HAP-1 (cell line): ENCODE measurements at regions not wholly inside any gene's neighbourhood (a gene's known extent, or its start where the extent isn't known, plus 50 kb on each side); places are given as distances from the start of the nearest gene placed in this dataset.

ENCODE experiments used
- DNase-seq, 2 experiments: peaks; one replicate each; pipeline ENCODE4 v3.0.0-alpha.2; 2016 to 2020; ENCODE audit warnings: low spot score in 2 of 2
- H3K27me3 ChIP-seq: fragments of 250-450 bp; sonication (Bioruptor Pico); 2 replicates; pipeline ENCODE4 v1.5.1; 2020; ENCODE audit warnings: low read depth, mild to moderate bottlenecking, moderate library complexity
- H3K36me3 ChIP-seq: fragments of 250-450 bp; sonication (Bioruptor Pico); replicated peaks from 2 replicates; pipeline ENCODE4 v1.5.1; 2020; ENCODE audit warnings: mild to moderate bottlenecking
- H3K4me1 ChIP-seq: fragments of 250-450 bp; sonication (Bioruptor Pico); 2 replicates; pipeline ENCODE4 v1.5.1; 2020; ENCODE audit warnings: mild to moderate bottlenecking
- H3K4me3 ChIP-seq: fragments of 250-450 bp; sonication (Bioruptor Pico); 2 replicates; pipeline ENCODE4 v1.5.1; 2020; ENCODE audit warnings: mild to moderate bottlenecking, moderate library complexity
- H3K9me3 ChIP-seq: fragments of 250-450 bp; sonication (Bioruptor Pico); 2 replicates; pipeline ENCODE4 v1.5.1; 2020; ENCODE audit warnings: mild to moderate bottlenecking, moderate library complexity
- in situ Hi-C: fragments of 300-500 bp; cut with MboI; formaldehyde crosslinking; loops from 3 replicates; pipeline ENCODE4 v1.14.3; 2020; ENCODE audit warnings: low sequenced_read_pairs, inconsistent platforms, mixed read lengths

DNA sequence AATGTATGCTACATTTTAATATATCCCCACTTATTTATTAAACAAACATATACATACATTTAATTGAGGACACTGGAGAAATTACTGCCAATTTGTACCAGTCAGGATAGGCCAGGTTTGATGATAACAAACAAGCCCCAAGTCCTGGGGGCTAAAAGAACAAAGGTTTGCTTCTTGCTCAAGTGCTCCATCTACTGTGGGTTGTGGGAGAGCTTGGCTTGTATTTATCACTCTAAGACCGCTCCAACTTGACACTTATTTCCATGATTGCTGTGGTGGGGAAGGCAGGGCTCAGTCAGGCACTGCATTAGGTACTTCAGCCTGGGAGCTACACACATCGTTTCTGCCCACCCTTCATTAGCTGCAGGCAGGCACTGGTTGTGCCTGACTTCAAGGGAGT lies 136.6 kb upstream of the ZNF32 start:
- H3K4me1 ChIP-seq: no peaks in the 10 kb centered on the region
- no peaks in the 10 kb centered on the region for H3K36me3 ChIP-seq
- no peaks in the 10 kb centered on the region for H3K27me3 ChIP-seq
- DNase-seq: no peak
- H3K9me3 ChIP-seq: no peaks in the 10 kb centered on the region
- no peak overlapping the region for H3K4me3 ChIP-seq
- in situ Hi-C loops: no loop called here

DNA sequence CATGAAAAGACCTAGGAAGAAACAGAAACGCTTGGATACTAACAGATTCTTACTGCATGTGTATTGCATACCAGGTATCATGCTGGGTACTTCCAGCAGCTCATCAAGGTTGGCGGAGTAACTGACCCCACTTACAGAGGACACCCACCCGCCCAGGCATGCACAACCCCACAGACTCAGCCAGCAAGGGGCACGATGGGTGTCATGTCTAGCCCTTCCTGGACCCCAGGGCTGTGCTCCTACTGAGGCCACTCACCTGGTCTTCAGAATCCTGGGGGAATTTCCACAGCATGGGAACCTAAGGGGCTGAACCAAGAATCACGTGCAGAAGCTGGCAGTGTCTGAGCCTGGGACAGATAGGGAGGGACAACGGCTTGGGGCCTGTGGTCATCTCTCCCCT lies 134.1 kb upstream of the ZNF32 start:
- Histone ChIP-seq H3K27me3 (no peaks in the 10 kb centered on the region), H3K36me3 (no peaks in the 10 kb centered on the region), H3K4me1 (no peaks in the 10 kb centered on the region), H3K4me3 (no peak overlapping the region), H3K9me3 (no peaks in the 10 kb centered on the region)
- in situ Hi-C loops: no loop called here
- no peak for DNase-seq

DNA sequence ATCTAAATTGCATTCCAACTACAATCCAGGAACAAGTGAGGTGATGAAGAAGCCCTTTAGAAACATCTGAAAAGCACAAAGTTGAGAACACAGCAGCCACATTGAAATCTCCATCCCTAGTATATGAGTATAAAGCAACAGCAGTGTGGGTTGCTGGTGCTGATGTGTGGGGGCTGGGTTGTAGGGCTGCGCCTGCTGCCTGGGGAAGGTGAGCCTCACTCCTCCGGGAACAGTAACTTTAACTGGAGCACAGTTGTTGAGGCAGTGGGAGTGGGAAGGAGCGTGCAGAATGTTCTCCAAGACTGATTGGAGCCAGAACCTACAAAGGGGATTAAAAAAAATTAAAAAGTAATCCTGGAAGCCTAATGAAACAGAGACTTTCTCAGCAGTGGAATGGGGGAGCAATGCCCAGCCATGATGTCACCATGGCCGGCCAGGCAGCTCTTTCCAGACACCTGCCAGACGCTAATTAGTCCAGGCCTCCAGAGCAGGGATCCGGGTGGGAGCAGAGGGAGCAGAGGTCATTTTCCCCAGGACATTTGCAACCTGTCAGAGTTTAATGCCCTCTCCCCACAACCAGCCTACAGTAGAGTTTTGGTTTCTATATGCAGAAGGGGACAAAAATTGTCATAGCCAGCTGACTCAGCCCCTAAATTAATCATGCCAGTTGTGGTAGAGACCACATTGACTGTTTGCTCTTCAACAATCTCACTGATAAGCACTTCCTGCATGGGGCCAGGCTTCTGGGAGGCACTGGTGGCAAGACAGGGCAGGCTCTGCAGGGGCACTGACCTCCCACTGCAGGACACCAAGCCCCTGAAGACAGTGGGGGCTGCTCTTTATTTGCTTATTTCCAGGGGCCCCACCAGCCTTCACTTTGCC lies 133.0 kb upstream of the ZNF32 start:
- H3K4me1 ChIP-seq: no peaks in the 10 kb centered on the region
- no peaks in the 10 kb centered on the region for H3K9me3 ChIP-seq
- in situ Hi-C loops: no loop called here
- H3K27me3 ChIP-seq: no peaks in the 10 kb centered on the region
- no peak overlapping the region for H3K4me3 ChIP-seq
- no peaks in the 10 kb centered on the region for H3K36me3 ChIP-seq
- DNase-seq: no peak

DNA sequence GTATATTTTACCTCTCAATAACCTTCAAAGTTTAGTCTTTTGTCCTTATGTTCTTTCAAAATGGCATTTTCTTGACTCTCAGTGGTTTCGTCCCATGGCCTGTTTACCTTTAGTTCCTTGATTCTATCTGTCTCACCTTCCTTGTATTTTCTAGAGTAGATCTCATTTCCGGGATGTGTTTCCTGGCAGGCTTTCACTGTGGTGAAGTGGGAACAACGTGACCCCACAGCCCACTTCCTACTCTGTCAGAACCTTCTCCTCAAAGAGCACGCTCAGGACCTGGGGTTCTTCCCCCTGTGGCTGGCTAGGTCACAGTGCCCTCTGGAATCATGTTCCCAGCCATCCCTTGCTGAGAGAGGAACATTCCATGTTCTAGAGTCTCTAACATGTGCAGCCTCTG lies 129.9 kb upstream of the ZNF32 start:
- H3K4me3 ChIP-seq: no peak overlapping the region
- H3K36me3 ChIP-seq: no peaks in the 10 kb centered on the region
- H3K27me3 ChIP-seq: no peaks in the 10 kb centered on the region
- in situ Hi-C loops: no loop called here
- no peaks in the 10 kb centered on the region for H3K4me1 ChIP-seq
- H3K9me3 ChIP-seq: no peaks in the 10 kb centered on the region
- DNase-seq: no peak

DNA sequence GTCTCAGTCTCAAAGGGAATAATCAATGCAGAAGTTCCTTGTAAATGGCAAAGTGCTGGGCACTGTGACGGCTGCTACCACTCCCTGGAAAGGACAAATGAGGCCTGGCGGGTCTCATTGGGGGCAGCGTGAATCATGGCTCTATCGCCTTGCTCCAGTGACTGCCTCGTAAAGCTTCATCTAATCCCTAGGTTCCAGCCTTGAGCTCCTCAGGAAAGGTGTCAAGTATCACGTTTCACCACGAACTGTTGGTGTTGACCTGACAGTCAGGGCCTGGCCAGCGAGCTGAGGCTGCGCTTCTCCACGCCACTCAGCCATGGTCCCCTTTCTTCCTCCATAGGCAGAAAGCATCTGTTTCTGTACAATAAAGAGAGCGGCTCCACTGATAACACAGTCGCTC lies 126.7 kb upstream of the ZNF32 start:
- in situ Hi-C loops: no loop called here
- no peak for DNase-seq

DNA sequence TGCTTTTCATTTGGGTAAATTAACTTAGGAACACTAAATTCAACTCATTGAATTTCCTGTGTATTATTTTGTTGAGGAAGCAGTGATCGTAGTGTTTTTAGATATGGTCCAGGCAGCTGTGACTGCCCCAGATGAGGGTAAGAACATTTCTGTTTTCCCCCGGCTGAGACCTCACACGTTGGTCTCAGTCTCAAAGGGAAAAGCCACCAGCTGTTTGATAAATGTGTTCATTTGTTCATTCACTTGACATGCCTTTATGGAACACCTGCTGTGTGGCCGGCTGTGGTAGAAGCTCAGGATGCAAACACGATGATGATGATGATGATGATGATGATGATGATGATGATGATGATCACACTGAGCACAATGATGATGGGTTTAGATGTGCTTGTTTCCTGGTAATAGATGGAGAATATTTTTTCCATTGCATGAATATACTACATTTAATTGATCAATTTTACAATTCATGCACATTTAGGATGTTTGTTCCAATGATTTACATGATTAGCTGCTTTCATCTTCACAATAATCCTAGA lies 125.6 kb upstream of the ZNF32 start:
- in situ Hi-C loops: no loop called here
- no peak overlapping the region for H3K4me3 ChIP-seq
- no peaks in the 10 kb centered on the region for H3K36me3 ChIP-seq
- no peaks in the 10 kb centered on the region for H3K27me3 ChIP-seq
- no peaks in the 10 kb centered on the region for H3K4me1 ChIP-seq
- no peaks in the 10 kb centered on the region for H3K9me3 ChIP-seq
- no peak for DNase-seq

More for the DNA sequence above, 126.7 kb upstream of the ZNF32 start:
- H3K4me1 ChIP-seq: no peaks in the 10 kb centered on the region
- no peaks in the 10 kb centered on the region for H3K36me3 ChIP-seq
- no peak overlapping the region for H3K4me3 ChIP-seq
- no peaks in the 10 kb centered on the region for H3K9me3 ChIP-seq
- H3K27me3 ChIP-seq: no peaks in the 10 kb centered on the region

DNA sequence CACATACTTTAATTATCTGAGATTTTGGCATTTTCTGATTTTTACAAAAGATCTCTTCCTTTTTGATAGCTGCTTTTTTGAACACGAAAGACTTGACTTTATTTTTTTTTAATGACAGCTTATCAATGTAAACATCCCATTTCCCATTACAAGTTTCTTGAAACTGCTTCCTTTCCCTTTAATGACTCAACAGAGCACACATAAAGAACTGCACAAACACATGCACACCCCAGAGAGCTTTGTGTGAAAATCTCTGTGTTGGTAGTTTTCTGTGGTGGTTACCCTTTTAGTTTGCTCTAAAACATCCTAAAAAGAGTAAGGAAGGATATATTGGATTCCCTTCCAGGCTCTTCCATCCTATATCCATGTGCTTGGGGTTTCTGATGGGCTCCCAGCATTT lies 125.1 kb upstream of the ZNF32 start:
- Histone ChIP-seq H3K36me3 (no peaks in the 10 kb centered on the region), H3K4me3 (no peak overlapping the region), H3K9me3 (no peaks in the 10 kb centered on the region), H3K4me1 (no peaks in the 10 kb centered on the region), H3K27me3 (no peaks in the 10 kb centered on the region)
- DNase-seq: no peak
- in situ Hi-C loops: no loop called here

DNA sequence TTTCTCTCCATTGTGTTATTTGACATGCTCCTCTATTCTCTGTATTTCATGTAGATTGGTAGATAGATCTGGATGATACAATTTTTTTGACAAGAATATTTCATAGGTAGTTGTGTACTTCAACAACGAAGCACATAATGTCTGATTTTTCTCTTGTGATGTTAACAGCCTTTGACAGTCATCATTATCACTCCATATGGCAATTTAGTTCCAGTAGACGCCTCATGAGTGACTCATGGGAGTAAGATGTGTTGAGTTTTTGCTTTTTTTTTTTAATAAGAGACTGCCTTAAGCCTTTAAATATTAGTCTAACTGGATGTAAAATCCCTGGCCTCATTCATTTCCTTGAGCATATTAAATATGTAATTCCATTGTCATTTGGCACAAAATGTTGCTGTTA lies 123.5 kb upstream of the ZNF32 start:
- in situ Hi-C loops: no loop called here
- no peaks in the 10 kb centered on the region for H3K9me3 ChIP-seq
- no peaks in the 10 kb centered on the region for H3K27me3 ChIP-seq
- no peaks in the 10 kb centered on the region for H3K36me3 ChIP-seq
- no peak overlapping the region for H3K4me3 ChIP-seq
- no peaks in the 10 kb centered on the region for H3K4me1 ChIP-seq
- no peak for DNase-seq

DNA sequence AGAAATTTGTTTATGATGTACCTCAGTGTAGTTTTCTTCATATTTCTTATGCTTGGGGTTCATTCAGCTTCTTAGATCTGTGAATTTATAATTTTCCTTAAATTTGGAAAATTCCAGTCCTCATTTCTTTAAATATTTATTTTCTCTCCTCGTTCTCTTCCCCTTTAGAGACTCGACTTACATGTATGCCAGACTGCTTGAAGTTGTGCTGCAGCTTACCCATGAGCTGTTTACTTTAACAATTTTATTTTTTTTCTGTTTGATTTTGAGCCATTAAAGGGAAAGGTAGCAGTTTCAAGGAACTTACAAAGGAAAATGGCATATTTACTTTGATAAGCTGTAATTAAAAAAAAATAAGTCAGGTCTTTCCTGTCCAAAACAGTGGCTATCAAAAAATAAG lies 123.0 kb upstream of the ZNF32 start:
- Histone ChIP-seq H3K36me3 (no peaks in the 10 kb centered on the region), H3K4me1 (no peaks in the 10 kb centered on the region), H3K4me3 (no peak overlapping the region), H3K27me3 (no peaks in the 10 kb centered on the region), H3K9me3 (no peaks in the 10 kb centered on the region)
- DNase-seq: no peak
- in situ Hi-C loops: no loop called here

DNA sequence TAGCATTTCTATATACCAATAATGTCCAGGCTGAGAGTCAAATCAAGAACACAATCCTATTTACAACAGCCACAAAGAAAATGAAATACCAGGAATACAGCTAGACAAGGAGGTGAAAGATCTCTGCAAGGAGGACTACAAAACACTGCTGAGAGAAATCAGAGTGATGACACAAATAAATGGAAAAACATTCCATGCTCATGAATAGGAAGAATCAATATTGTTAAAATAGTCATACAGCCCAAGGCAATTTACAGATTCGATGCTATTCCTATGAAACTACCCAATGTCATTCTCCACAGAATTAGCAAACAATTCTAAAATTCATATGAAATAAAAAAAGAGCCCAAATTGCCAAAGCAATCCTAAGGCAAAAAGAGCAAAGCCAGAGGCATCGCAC lies 116.8 kb upstream of the ZNF32 start:
- Histone ChIP-seq H3K9me3 (no peaks in the 10 kb centered on the region), H3K4me1 (no peaks in the 10 kb centered on the region), H3K36me3 (no peaks in the 10 kb centered on the region), H3K4me3 (no peak overlapping the region), H3K27me3 (no peaks in the 10 kb centered on the region)
- in situ Hi-C loops: no loop called here
- DNase-seq: no peak

DNA sequence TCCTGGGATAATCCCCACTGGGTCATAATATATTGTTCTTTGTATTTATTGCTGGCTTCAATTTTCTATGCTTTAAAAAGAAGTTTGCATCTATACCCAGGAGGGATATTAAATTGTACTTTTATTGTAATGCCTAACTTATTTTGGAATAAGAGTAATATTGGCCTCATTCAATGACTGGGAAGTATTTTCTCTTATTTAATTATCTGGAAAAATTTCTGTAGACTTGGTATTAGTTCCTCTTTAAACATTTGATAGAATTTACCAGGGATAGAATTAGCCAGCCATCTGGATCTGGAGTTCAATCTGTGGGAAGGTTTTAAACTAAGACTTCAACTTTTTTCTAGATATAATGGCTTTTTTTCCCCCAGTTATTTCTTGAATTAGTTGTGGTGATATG lies 115.2 kb upstream of the ZNF32 start:
- H3K4me3 ChIP-seq: no peak overlapping the region
- no peaks in the 10 kb centered on the region for H3K4me1 ChIP-seq
- no peaks in the 10 kb centered on the region for H3K36me3 ChIP-seq
- no peaks in the 10 kb centered on the region for H3K27me3 ChIP-seq
- in situ Hi-C loops: no loop called here
- no peaks in the 10 kb centered on the region for H3K9me3 ChIP-seq
- DNase-seq: no peak

DNA sequence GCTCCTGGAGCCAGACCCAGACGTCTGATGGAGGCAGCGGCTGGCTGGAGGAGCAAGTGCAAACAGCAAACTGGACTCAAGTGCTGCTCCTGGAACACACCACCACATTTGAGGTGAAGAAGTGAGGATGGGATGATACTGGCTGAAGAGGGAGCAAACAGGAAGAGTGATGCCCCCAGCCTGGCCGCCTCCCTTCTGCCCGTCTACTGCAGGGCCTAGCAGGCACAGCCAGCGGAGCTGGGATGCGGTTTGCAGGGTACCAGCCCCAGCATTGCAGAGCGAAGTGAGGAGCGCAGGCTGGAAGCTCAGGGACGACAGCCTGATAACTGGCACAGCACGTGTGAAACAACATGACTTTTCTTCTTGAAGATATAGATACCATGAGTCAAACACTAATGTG lies 111.8 kb upstream of the ZNF32 start:
- no peaks in the 10 kb centered on the region for H3K4me1 ChIP-seq
- H3K9me3 ChIP-seq: no peaks in the 10 kb centered on the region
- no peak overlapping the region for H3K4me3 ChIP-seq
- no peaks in the 10 kb centered on the region for H3K36me3 ChIP-seq
- in situ Hi-C loops: no loop called here
- DNase-seq: no peak
- H3K27me3 ChIP-seq: no peaks in the 10 kb centered on the region

DNA sequence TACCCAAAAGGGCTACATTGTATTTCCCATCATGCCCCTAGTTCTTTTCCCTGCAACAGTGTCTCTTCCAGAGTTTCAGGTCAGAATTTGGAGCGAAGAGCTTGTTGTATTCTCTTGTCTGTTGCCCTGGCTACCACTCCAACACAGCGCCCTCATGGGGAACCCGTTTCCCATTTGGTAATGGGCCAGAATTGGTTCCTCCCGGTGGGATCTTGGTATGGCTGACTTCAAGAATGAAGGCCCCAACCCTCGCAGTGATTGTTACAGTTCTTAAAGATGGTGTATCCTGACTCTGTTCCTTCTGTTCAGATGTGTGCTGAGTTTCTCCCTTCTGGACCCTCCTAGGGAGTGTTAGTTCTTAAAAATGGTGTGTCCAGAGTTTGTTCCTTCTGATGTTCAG lies 110.5 kb upstream of the ZNF32 start:
- no peaks in the 10 kb centered on the region for H3K9me3 ChIP-seq
- no peaks in the 10 kb centered on the region for H3K36me3 ChIP-seq
- in situ Hi-C loops: no loop called here
- no peak overlapping the region for H3K4me3 ChIP-seq
- H3K4me1 ChIP-seq: no peaks in the 10 kb centered on the region
- H3K27me3 ChIP-seq: no peaks in the 10 kb centered on the region
- no peak for DNase-seq

DNA sequence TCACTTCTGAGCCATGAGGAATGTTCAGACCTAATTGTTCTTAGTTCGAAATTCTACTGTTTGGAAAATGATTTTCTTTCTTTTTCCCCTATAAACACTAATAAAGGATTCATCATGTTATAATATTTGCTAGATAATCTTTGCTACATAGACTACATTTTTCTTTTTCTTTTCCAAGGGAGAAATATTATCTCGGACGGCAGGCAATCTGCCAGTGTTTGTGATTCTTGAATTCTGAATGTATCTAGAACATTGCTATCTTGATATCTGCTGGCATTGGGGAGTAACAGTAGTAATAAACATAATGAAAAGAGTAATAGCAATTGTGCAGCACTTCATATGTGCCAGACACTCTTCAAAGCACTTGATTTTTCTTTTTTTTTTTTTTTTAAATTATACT lies 107.7 kb upstream of the ZNF32 start:
- no peak for DNase-seq

More for the DNA sequence above, 107.7 kb upstream of the ZNF32 start:
- Histone ChIP-seq H3K4me1 (no peaks in the 10 kb centered on the region), H3K27me3 (no peaks in the 10 kb centered on the region), H3K4me3 (no peak overlapping the region), H3K36me3 (no peaks in the 10 kb centered on the region), H3K9me3 (no peaks in the 10 kb centered on the region)
- in situ Hi-C loops: no loop called here
